Fibroblast of lung (primary cell): ENCODE measurements at regions not wholly inside any gene's neighbourhood (a gene's known extent, or its start where the extent isn't known, plus 50 kb on each side); places are given as distances from the start of the nearest gene placed in this dataset.

ENCODE experiments used
- CTCF ChIP-seq, 2 donors: IDR thresholded peaks in 1 of 2; conservative IDR thresholded peaks in 1 of 2; 1 replicate in 1 of 2; 2 replicates in 1 of 2; pipeline ENCODE4 v1.5.1; 2011 to 2012; ENCODE audit warnings: low read length in 2 of 2, control low read depth in 1 of 2, inconsistent platforms in 1 of 2, low read depth in 1 of 2, mild to moderate bottlenecking in 1 of 2
- EZH2 ChIP-seq: IDR thresholded peaks from 2 replicates; pipeline ENCODE4 v1.5.1; 2012; ENCODE audit warnings: low read length, control low read depth, mild to moderate bottlenecking; ENCODE audit errors: missing control alignments

GRCh38 chr1:29395736-29396437, 159.6 kb downstream of the PTPRU start:
- TF ChIP-seq CTCF (conservative IDR thresholded peaks at IDR 0.05 in 1 of 2, IDR thresholded peaks at IDR 0.05 in 1 of 2; ENCODE audit: low read depth in 1 of 2, low read length in 2 of 2) = no peak
- TF ChIP-seq EZH2 = no peak
